ENCODE measurements at regions not wholly inside any gene's neighbourhood (a gene's known extent, or its start where the extent isn't known, plus 50 kb on each side); places are given as distances from the start of the nearest gene placed in this dataset.

DNA sequence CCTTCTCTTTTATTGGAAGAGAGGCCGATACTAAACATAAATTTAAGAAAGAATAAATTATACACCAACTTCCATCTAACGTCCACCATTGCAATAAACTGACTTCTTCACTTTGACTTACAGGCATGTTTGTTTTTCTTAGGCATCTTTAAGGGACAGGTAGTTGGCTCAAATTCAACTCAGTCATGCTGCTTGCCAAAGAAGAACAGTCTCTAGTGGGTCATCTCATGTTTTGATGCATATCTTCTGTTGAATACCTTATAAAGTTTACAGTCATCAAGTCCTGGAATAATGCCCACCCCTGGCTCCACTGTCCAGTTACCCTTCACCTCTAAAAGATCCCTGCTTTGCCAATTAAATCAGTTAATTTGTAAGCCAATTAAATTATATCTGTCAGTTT lies 328.2 kb upstream of the GRAMD2B start:
- TF ChIP-seq, protein P1, sequence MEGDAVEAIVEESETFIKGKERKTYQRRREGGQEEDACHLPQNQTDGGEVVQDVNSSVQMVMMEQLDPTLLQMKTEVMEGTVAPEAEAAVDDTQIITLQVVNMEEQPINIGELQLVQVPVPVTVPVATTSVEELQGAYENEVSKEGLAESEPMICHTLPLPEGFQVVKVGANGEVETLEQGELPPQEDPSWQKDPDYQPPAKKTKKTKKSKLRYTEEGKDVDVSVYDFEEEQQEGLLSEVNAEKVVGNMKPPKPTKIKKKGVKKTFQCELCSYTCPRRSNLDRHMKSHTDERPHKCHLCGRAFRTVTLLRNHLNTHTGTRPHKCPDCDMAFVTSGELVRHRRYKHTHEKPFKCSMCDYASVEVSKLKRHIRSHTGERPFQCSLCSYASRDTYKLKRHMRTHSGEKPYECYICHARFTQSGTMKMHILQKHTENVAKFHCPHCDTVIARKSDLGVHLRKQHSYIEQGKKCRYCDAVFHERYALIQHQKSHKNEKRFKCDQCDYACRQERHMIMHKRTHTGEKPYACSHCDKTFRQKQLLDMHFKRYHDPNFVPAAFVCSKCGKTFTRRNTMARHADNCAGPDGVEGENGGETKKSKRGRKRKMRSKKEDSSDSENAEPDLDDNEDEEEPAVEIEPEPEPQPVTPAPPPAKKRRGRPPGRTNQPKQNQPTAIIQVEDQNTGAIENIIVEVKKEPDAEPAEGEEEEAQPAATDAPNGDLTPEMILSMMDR (IDR thresholded peaks at IDR 0.05) = no peak
- TF ChIP-seq EP300 (IDR thresholded peaks at IDR 0.05) (no peak), POLR2A (IDR thresholded peaks at IDR 0.05) (no peak)

Data from sigmoid colon (tissue), 4 donors.